OCI-LY3 (cell line): ENCODE measurements at regions not wholly inside any gene's neighbourhood (a gene's known extent, or its start where the extent isn't known, plus 50 kb on each side); places are given as distances from the start of the nearest gene placed in this dataset.

Experiments used
- CTCF ChIP-seq: fragments of 200-600, 300-600 bp; sonication (generic); IDR thresholded peaks from 2 replicates; pipeline ENCODE4 v1.5.1; 2014; ENCODE audit warnings: antibody characterized with exemption, low read length, low read depth
- EZH2phosphoT487 ChIP-seq: fragments of 200-600 bp; shearing (Covaris generic); IDR thresholded peaks from 2 replicates; pipeline ENCODE4 v1.6.1; 2018; ENCODE audit warnings: antibody characterized with exemption, mixed run types, low read depth

DNA sequence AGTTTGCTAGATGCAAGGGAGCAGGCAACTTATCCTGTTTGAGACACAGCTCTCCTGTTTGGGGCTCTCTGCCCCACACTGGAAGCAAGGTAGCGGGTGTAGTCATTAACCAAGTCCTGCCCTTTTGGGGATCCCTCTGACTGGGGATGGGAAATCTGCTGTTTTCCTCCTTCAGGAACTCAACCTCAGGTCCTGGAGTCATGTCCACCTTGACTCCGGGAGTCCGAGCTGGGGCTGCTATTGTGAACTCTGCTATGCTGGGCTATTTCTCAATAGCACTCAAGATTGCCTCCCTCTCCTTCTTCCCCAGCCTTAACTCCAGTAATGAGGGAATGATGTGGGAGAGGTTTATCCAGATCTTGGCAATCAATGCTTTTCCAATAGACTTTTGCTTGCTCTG is 54.1 kb upstream of the CHD6 start:
- TF ChIP-seq CTCF (no peak), EZH2phosphoT487 (no peak)
